Chondrocyte (in vitro differentiated cells): ENCODE measurements at regions not wholly inside any gene's neighbourhood (a gene's known extent, or its start where the extent isn't known, plus 50 kb on each side); places are given as distances from the start of the nearest gene placed in this dataset.
A peak's percentile ranks its signal among the peaks of the same experiment; 100 is the strongest.

Source experiments
- DNase-seq: peaks from one replicate; pipeline ENCODE4 v3.0.0; 2021; ENCODE audit warnings: mixed read lengths, low spot score
- H3K27ac Mint-ChIP-seq: one replicate; pipeline ENCODE4 v1.8.0; 2021; ENCODE audit warnings: mild to moderate bottlenecking, moderate library complexity, mixed read lengths; ENCODE audit not compliant: unreplicated experiment
- H3K27me3 Mint-ChIP-seq: 2 replicates; pipeline ENCODE4 v1.8.0; 2021; ENCODE audit warnings: low read depth, mixed read lengths
- H3K36me3 Mint-ChIP-seq: 2 replicates; pipeline ENCODE4 v1.8.0; 2021; ENCODE audit warnings: low read depth, mixed read lengths
- H3K4me1 Mint-ChIP-seq: 2 replicates; pipeline ENCODE4 v1.8.0; 2021; ENCODE audit warnings: low read depth, mild to moderate bottlenecking, mixed read lengths
- H3K4me3 Mint-ChIP-seq: one replicate; pipeline ENCODE4 v1.8.0; 2021; ENCODE audit warnings: mild to moderate bottlenecking, moderate library complexity, mixed read lengths; ENCODE audit not compliant: unreplicated experiment
- H3K9me3 Mint-ChIP-seq: 2 replicates; pipeline ENCODE4 v1.8.0; 2021; ENCODE audit warnings: low read depth, mixed read lengths
- CTCF ChIP-seq: fragments of 200-600 bp; sonication (generic); IDR thresholded peaks from 2 replicates; pipeline ENCODE4 v1.5.0; 2021; ENCODE audit warnings: antibody characterized with exemption, mild to moderate bottlenecking, moderate library complexity

DNA sequence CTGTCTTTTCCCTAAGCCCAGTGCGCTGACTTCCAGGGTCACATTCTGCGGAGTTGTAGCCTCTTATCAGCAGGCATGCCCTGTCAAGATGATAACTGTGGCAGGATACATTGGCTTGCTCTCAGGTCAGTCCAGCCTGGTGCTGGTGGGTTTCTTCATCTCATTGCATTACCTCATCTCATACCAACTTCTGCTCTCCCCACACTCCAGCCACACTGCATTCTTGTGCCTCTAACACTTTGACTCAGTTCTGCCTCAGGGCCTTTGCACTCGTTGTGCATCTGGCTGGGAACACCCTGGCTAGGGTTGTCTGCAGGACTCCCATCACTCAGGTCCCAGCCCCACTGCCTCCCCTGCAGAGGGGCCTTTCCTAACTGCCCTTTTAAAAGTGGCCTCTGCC, 110.3 kb upstream of the BACH2 start:
- Mint-ChIP-seq H3K27me3 (peaks cover 3% of the 10 kb centered on the region), H3K4me3 (no peak overlapping the region), H3K9me3 (no peaks in the 10 kb centered on the region), H3K36me3 (no peaks in the 10 kb centered on the region), H3K4me1 (peaks cover 18% of the 10 kb centered on the region), H3K27ac (no peak overlapping the region)
- DNase-seq, result no peak
- no peak for TF ChIP-seq CTCF

GRCh38 chr6:90406142-90406794, 109.6 kb upstream of the BACH2 start:
- no peak overlapping the region for H3K27ac Mint-ChIP-seq
- peaks cover 3% of the 10 kb centered on the region for H3K27me3 Mint-ChIP-seq
- H3K9me3 Mint-ChIP-seq, result no peaks in the 10 kb centered on the region
- peaks cover 18% of the 10 kb centered on the region for H3K4me1 Mint-ChIP-seq
- no peaks in the 10 kb centered on the region for H3K36me3 Mint-ChIP-seq
- no peak overlapping the region for H3K4me3 Mint-ChIP-seq
- DNase-seq, result no peak
- no peak for TF ChIP-seq CTCF

DNA sequence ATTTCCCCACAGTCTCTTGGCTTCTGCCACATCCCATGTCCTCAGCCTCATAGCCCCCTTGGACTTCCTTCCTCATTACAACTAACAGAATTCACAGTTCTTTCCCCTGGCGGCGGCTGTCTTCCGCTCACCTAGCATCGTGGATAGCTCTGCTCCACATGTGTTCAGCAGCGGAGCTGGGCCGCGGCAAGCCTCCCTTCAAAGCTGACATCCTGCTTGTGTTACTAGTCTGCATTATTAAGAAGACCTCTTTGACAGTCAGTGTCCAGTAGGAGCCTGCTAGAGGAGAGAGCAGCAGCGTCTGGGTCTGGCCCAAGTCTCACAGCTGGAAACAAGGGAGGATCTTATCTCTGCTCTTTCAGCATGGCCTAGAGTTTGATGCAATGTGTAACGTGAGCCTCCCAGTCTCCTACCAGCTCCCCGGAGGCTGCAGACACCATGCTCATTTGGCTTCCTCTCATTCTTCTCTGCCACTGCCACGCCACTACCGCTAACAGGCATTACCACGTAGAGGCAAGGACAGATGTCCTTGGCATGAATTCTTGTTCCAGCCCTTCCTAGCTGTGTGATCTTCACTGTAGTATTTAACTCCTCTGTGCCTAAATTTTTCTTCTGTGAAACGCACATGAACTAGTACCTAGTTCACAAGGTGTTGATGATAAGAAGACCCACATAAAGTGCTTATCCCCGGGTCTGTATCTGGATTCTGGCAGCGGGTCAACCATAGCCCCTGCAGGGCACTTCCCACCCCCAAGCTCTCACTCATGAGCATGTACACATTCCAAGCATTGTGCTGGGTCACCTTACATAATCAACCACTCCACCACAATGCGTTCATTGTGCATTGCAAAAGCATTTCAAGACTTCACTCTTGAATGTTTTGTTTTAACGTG, 107.1 kb upstream of the BACH2 start:
- DNase-seq, result no peak
- no peak for TF ChIP-seq CTCF
- H3K27ac Mint-ChIP-seq, result peak overlapping the region; percentile 74
- H3K4me1 Mint-ChIP-seq, result peaks cover 18% of the 10 kb centered on the region
- H3K4me3 Mint-ChIP-seq, result no peak overlapping the region
- no peaks in the 10 kb centered on the region for H3K36me3 Mint-ChIP-seq
- peaks cover 6% of the 10 kb centered on the region for H3K27me3 Mint-ChIP-seq
- no peaks in the 10 kb centered on the region for H3K9me3 Mint-ChIP-seq

DNA sequence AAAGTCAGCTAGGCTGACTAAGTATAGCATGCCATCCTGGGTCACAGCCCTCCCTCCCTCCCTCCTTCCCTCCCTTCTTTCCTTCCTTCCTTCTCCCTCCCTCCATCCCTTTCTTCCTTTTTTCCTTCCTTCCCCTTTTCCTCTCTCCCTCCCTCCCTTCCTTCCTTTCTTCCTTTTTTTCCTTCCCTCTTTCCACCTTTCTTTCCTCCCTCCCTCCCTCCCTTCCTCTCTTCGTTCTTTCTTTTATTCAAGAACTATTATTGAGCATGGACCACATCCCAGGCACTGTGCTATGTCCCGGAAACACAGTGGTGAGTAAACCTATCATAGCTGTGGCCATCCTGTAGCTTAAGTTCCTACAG, 106.2 kb upstream of the BACH2 start:
- peaks cover 7% of the 10 kb centered on the region for H3K27me3 Mint-ChIP-seq
- no peak for DNase-seq
- no peak overlapping the region for H3K4me3 Mint-ChIP-seq
- H3K27ac Mint-ChIP-seq, result no peak overlapping the region
- H3K9me3 Mint-ChIP-seq, result no peaks in the 10 kb centered on the region
- H3K4me1 Mint-ChIP-seq, result peaks cover 22% of the 10 kb centered on the region
- H3K36me3 Mint-ChIP-seq, result no peaks in the 10 kb centered on the region
- TF ChIP-seq CTCF, result no peak

DNA sequence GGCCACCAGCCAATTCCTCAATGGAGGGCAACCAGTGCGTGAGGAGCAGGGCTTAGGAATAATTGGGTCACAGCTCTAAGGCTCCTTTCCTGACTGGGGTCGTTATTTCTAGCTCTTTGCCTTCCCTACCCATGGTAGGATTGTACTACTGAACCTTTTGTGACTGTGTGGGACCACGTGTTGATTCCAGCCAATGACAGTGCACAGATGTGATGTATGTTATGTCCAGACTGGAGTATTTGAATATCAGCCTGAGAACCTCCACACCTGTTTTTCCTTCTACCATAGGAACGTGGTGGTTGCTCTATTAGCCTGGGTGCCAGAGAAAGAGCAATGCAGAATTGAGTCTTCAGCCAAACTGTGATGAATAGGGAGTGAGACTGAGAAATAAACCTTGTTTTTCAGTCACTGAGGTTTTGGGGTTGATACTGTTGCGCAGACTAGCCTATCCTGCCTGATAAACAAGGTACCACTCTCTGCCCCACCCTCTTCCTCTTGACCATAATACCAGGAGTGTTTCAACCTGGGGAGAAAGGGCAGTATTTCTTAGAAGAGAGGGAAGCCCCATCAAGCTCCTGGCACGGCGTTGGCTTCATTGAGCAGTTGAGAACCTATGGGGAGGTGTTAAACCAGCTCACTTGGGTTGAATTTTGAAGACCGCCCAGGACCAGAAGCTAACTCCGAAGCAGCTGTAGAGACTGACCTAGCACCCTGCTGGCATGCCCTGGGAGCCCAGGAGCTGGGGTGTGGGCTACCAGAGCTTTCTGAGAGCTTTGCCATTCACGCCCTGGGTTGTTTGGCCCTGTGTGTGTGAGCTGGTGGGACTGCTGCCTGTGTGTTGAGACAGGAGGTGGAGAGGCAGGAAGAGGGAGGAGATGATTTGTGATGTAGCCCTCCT, 105.5 kb upstream of the BACH2 start:
- no peak for DNase-seq
- no peaks in the 10 kb centered on the region for H3K36me3 Mint-ChIP-seq
- H3K9me3 Mint-ChIP-seq, result no peaks in the 10 kb centered on the region
- peaks cover 8% of the 10 kb centered on the region for H3K27me3 Mint-ChIP-seq
- no peak for TF ChIP-seq CTCF
- peaks cover 22% of the 10 kb centered on the region for H3K4me1 Mint-ChIP-seq
- H3K4me3 Mint-ChIP-seq, result no peak overlapping the region
- no peak overlapping the region for H3K27ac Mint-ChIP-seq
